Stomach smooth muscle (tissue), 2 donors: ENCODE measurements at regions not wholly inside any gene's neighbourhood (a gene's known extent, or its start where the extent isn't known, plus 50 kb on each side); places are given as distances from the start of the nearest gene placed in this dataset.
"Not testable (repeated sequence)": the region's sequence is repeated elsewhere in the genome, so short reads cannot be mapped to it uniquely, and the experiment has no call there.

ENCODE experiments used
- H3K27ac ChIP-seq: one replicate; pipeline ENCODE4 v1.7.0; 2013; ENCODE audit warnings: mild to moderate bottlenecking, low read length, inconsistent platforms
- H3K27me3 ChIP-seq, 2 donors: one replicate each; pipeline ENCODE4 v1.7.0; 2013; ENCODE audit warnings: low read length in 2 of 2; ENCODE audit not compliant: insufficient read depth in 2 of 2, control insufficient read depth in 1 of 2
- H3K36me3 ChIP-seq, 2 donors: one replicate each; pipeline ENCODE4 v1.7.0; 2013; ENCODE audit warnings: low read length in 2 of 2; ENCODE audit not compliant: control insufficient read depth in 2 of 2, insufficient read depth in 2 of 2
- H3K4me1 ChIP-seq: one replicate; pipeline ENCODE4 v1.7.0; 2013; ENCODE audit warnings: low read length; ENCODE audit not compliant: control insufficient read depth, insufficient read depth
- H3K4me3 ChIP-seq, 2 donors: one replicate each; pipeline ENCODE4 v1.7.0; 2013; ENCODE audit warnings: low read length in 2 of 2
- H3K9ac ChIP-seq, 2 donors: one replicate each; pipeline ENCODE4 v1.7.0; 2013; ENCODE audit warnings: low read length in 2 of 2, mild to moderate bottlenecking in 1 of 2
- H3K9me3 ChIP-seq, 2 donors: one replicate each; pipeline ENCODE4 v1.7.0; 2013; ENCODE audit warnings: low read length in 2 of 2; ENCODE audit not compliant: control insufficient read depth in 2 of 2
- donor health status: healthy.
- donor health status: Pancreatic carcinoma.

DNA sequence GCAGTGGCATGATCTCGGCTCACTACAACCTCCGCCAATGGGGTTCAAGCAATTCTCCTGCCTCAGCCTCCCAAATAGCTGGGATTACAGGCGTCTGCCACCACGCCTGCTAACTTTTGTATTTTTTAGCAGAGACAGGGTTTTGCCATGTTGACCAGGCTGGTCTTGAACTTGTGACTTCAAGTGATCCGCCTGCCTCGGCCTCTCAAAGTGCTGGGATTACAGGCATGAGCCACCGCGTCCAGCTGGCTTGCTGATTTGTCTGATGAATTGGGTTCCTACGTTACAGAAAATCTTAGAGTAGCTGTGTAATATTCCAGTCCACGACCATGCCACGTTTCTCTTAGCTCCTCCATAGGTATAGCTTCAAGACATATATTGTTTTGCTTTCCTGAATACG, 102.6 kb upstream of the OTOS start:
- H3K9ac ChIP-seq, H3K36me3 ChIP-seq, H3K4me3 ChIP-seq, H3K27me3 ChIP-seq, H3K4me1 ChIP-seq, H3K9me3 ChIP-seq, H3K27ac ChIP-seq: not testable (repeated sequence)

DNA sequence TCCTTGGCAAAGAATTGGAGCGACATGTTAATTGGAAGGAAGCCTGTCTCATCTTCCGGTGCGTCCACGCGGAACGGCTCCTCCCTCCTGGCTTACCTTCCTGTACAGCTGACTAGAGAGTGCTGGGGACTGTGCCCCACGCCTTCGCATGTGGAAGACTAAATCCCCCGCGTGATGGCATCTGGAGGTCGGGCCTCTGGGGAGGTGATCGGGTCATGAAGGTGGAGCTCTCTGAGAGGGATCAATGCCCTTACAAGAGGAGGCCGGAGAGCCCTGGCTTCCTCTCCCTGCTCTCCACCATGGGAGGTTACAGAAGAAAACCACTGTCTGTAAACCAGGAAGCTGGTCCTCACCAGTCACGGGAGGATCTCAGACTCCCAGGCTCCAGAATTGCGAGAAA, 104.1 kb upstream of the OTOS start:
- Histone ChIP-seq H3K27me3 (no peaks in the 10 kb centered on the region), H3K36me3 (no peaks in the 10 kb centered on the region), H3K4me3 (no peak overlapping the region), H3K9ac (no peak overlapping the region), H3K4me1 (peaks cover 9% of the 10 kb centered on the region), H3K9me3 (no peaks in the 10 kb centered on the region), H3K27ac (no peak overlapping the region)

DNA sequence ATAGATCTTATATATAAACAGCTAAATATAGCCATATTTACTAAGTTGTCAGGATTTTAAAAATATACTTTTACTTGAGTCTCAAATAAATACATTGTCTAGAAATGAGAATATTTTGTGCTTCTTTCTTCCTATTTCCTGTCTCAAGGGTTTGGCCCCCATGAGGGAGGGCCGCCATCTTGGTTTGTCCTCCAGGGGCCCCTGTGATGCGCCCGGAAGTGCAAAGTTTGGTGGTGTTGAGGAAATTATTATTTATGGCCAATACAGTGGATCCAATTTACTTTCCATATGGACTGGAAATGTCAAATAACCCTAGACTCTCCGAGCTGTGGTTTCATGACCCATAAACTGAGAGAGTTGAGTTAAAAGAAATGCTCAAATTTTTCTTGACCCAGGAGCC, 104.7 kb upstream of the OTOS start:
- H3K27ac ChIP-seq: no peak overlapping the region
- H3K4me3 ChIP-seq: no peak overlapping the region
- no peaks in the 10 kb centered on the region for H3K36me3 ChIP-seq
- H3K9ac ChIP-seq: no peak overlapping the region
- H3K9me3 ChIP-seq: no peaks in the 10 kb centered on the region
- no peaks in the 10 kb centered on the region for H3K27me3 ChIP-seq
- H3K4me1 ChIP-seq: peaks cover 10% of the 10 kb centered on the region

DNA sequence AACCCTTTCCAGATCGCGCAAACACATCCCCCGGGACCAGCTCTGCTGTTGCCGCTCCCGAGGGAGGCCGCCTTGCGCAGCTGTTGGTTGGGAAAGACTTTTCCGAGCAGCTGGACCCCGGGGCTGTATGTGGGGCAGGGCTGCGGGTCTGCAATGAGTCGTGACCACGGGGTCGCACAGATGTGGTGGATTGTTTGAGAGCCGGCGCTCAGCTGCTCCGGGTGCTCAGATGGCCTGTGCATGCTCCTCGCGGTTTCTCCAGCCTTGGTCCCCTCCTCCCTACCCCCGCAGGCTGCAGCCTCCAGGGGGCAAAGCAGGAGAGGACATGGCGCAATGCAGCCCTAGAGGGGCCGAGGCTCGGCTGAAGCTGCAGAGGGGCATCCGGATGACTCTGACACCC, 105.2 kb upstream of the OTOS start:
- Histone ChIP-seq H3K4me3 (no peak overlapping the region), H3K36me3 (no peaks in the 10 kb centered on the region), H3K9me3 (no peaks in the 10 kb centered on the region), H3K4me1 (peaks cover 15% of the 10 kb centered on the region), H3K27ac (no peak overlapping the region), H3K27me3 (no peaks in the 10 kb centered on the region), H3K9ac (no peak overlapping the region)

DNA sequence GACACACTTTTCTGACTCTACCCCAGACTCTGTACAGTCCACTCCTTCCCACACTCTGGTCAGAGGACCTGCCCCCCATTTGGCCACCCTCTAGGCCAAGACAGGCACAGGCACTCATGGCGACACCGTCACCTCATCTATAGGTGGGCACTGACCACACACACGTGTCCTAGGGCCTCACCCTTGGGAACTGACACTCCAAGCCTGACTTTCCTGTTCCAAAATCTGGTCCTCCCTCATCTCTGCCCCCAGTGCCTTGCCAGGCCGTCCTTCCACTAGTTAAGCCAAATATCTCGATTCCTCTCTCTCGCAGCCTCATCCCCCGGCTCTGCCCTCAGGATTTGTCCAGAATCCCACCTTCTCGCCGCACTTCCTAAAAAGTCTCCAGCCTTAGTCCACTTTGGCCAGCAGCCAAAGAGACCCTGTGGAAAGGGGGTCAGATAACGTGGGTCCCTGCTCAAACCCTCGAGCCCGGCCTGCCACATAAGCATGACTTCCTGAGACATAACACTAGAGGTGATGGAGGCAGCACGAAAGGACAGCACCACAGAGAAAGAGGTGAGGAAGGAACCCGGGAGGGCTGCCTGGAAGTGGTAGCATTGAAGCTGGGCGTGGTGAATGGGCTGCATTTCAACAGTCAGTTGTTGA, 105.8 kb upstream of the OTOS start:
- Histone ChIP-seq H3K4me3 (no peak overlapping the region), H3K9me3 (no peaks in the 10 kb centered on the region), H3K9ac (no peak overlapping the region), H3K36me3 (no peaks in the 10 kb centered on the region), H3K4me1 (peaks cover 21% of the 10 kb centered on the region), H3K27me3 (no peaks in the 10 kb centered on the region), H3K27ac (no peak overlapping the region)

DNA sequence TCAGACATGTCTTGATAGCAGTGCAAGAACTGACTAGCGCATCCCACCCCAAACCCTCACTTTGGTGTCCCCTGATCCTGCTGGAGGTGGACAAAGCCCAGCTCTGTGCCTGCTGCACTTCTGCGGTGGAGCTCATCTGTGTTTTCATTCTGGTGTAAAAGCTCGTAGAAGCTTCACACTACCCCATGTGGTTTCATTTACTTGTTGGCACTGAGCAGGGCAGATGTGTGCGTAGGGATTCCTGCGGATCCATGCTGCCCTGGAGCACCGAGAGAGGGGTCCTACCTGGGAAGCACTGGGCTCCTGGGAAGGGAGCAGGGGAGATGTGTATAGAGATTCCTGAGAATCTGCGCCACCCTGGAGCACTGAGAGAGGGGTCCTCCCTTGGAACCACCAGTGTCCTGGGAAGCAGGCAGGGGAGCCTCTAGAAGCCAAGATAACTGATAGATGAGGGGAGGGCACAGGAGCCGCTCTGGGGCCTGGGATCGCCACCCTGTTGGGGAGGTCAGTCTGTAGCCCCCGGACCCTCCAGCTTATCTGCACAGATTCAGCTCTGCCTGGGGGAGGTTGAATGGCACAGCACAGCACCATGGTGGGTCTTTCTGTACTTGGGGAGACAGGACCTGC, 106.9 kb upstream of the OTOS start:
- no peak overlapping the region for H3K27ac ChIP-seq
- no peak overlapping the region for H3K4me3 ChIP-seq
- H3K27me3 ChIP-seq: no peaks in the 10 kb centered on the region
- H3K4me1 ChIP-seq: peaks cover 31% of the 10 kb centered on the region
- H3K9me3 ChIP-seq: no peaks in the 10 kb centered on the region
- H3K36me3 ChIP-seq: no peaks in the 10 kb centered on the region
- no peak overlapping the region for H3K9ac ChIP-seq

DNA sequence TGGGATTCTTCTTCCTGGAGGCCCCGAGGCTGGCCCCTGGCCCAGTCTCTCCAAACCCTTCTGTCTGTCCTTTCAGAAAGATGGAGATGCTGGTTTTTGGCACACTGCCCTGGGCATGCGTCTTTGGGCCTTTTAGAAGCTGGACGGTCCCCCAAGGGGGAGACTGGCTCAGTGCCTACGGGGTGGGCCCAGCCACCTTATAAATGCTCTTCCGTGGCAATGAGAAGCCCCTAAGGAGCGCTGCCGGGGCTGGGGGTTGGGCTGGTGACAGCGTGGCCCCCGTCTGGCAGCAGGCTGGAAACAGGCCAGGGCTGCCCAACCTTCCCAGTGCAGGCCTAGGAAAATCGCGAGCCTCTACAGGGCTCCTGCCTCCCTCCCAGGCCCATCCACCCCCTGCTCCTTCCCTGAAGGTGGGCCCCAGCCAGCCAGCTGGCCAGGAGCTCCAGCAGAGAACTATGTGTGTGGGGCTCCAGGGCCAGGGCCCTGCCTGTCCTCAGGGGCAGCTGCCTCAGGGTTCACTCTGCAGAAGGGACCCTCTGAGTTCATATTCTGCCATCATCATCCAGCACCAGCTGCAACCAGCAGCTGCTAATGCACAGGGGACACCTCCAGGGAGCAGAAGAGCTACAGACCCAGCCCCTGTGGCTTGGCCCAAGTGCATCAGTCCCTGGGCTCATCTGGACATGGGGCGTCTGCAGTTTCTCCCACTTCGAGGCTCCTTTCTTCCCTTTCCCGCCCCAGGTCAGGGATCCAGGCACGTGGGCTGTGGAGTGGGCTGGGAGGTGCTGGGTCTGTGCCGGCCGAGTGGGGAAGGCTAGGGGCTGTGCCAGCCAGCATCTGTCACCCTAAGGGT, 107.6 kb upstream of the OTOS start:
- Histone ChIP-seq H3K27me3 (no peaks in the 10 kb centered on the region), H3K4me1 (peaks cover 31% of the 10 kb centered on the region), H3K9me3 (no peaks in the 10 kb centered on the region), H3K27ac (no peak overlapping the region), H3K9ac (no peak overlapping the region), H3K4me3 (no peak overlapping the region), H3K36me3 (no peaks in the 10 kb centered on the region)

DNA sequence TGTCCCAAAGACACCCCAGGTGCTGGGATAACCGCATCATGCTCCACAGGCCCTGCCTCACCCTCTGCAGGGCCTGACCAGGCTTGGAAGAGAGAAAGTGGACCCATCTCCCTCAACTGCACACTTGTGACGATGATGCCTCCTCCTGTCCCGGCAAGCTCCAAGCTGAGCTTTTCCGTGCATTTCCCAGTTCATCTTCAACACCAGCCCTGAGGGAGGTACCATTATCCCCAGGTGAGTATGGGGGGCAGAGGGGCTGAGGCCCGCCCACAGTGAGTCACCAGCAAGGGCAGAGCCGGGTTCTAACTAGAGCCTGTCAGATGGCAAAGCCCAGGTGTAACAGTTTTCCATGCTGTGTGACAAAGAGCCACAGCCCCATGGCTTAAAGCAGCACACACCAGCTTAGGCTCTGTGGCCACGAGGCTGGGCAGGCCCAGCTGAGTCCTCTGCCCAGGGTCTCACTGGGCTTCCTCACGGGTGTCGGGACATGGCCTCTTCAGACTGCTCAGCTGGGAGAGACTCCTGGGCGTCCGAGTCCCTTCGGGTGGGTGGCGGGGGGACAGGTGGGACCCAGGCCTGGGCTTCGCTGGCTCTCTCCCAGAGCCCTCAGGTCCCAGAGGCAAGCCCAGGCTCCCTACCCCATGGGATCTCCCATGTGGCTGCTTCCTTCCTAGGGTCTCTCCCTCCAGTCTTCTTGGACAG, 108.4 kb upstream of the OTOS start:
- Histone ChIP-seq H3K27me3 (no peaks in the 10 kb centered on the region), H3K4me1 (peaks cover 31% of the 10 kb centered on the region), H3K9ac (no peak overlapping the region), H3K9me3 (no peaks in the 10 kb centered on the region), H3K36me3 (no peaks in the 10 kb centered on the region), H3K27ac (no peak overlapping the region), H3K4me3 (no peak overlapping the region)

DNA sequence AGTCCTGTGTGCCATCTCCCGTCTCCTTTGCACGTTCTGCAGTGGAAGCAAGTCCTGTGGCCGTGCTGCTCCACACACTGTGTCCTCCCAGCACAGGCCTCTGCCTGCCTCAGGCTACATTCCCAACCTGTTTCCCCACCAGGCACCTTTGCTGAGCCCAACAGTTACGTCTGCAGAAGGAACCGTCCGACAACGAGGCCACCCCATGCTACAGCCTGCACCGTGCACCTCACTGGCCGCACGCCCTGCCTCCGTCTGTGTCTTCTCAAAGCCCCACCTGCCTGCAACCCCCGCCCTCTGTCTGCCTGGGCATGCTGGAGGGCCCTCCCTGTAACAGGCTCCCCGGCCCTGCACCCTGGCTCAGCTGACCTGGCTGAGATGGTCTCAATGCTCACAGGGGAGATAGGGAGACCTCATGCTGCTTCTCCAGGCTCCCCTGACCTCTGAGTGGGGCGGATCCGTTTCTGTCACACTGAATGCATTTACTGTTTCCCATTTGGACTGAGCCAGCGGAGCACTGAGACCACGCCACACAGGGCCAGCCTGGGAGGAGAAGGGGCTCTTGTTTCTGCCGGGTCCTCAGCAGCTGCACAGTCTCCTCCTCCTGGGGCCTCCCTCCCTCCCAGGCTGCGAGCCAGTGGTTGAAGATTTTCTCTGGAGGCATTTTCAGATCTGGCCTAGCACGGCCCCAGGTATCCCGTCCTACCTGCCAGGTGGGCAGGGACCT, 109.1 kb upstream of the OTOS start:
- H3K4me3 ChIP-seq: no peak overlapping the region
- H3K27me3 ChIP-seq: no peaks in the 10 kb centered on the region
- H3K9me3 ChIP-seq: no peaks in the 10 kb centered on the region
- H3K27ac ChIP-seq: peak overlapping the region; percentile 75
- H3K4me1 ChIP-seq: peaks cover 31% of the 10 kb centered on the region
- no peaks in the 10 kb centered on the region for H3K36me3 ChIP-seq
- H3K9ac ChIP-seq: no peak overlapping the region
